Skeletal muscle tissue (tissue), 3 donors: ENCODE measurements at regions not wholly inside any gene's neighbourhood (a gene's known extent, or its start where the extent isn't known, plus 50 kb on each side); places are given as distances from the start of the nearest gene placed in this dataset.
"Not testable (repeated sequence)": the region's sequence is repeated elsewhere in the genome, so short reads cannot be mapped to it uniquely, and the experiment has no call there.

ENCODE experiments used
- H3K27ac ChIP-seq: one replicate; pipeline ENCODE4 v1.7.0; 2013; ENCODE audit warnings: mild to moderate bottlenecking, low read depth, low read length, inconsistent platforms
- H3K27me3 ChIP-seq, 3 donors: one replicate each; pipeline ENCODE4 v1.7.0; 2013; ENCODE audit warnings: low read length in 3 of 3; ENCODE audit not compliant: control insufficient read depth in 3 of 3, insufficient read depth in 3 of 3
- H3K36me3 ChIP-seq, 3 donors: one replicate each; pipeline ENCODE4 v1.7.0; 2013; ENCODE audit warnings: low read length in 3 of 3; ENCODE audit not compliant: control insufficient read depth in 3 of 3, insufficient read depth in 3 of 3
- H3K4me1 ChIP-seq, 3 donors: one replicate each; pipeline ENCODE4 v1.7.0; 2013; ENCODE audit warnings: low read length in 3 of 3, mild to moderate bottlenecking in 3 of 3; ENCODE audit not compliant: control insufficient read depth in 3 of 3, insufficient read depth in 3 of 3
- H3K4me3 ChIP-seq, 3 donors: one replicate each; pipeline ENCODE4 v1.7.0; 2013; ENCODE audit warnings: low read length in 3 of 3
- H3K9ac ChIP-seq, 3 donors: one replicate each; pipeline ENCODE4 v1.7.0; 2013; ENCODE audit warnings: low read length in 3 of 3, mild to moderate bottlenecking in 3 of 3, moderate library complexity in 2 of 3, low read depth in 1 of 3
- H3K9me3 ChIP-seq, 3 donors: one replicate each; pipeline ENCODE4 v1.7.0; 2013; ENCODE audit warnings: low read length in 3 of 3; ENCODE audit not compliant: control insufficient read depth in 3 of 3
- donor health status: Osteomylitis.

DNA sequence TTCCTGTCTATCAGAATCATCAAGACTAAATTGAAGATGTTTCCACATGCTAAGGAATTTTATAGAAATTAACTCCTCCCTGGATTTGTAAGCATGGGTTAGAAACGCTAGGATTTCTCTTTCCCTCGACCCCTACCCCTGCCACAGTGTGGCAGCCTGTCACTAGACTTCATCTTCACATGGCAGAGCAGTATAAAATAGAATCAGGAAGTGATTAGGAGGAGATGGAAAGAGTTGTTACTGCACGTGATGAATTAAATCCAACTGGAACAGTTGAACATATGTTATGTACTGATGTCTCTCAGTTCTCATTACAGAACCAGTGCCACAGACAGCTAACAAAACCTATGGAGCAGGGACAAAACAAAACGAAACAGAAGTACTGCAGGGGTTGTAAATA lies 130.0 kb upstream of the BNIP2 start:
- Histone ChIP-seq H3K27me3 (peaks cover 10 to 32% (median 26%) of the 10 kb centered on the region in 3 donors), H3K4me1 (no peaks in the 10 kb centered on the region), H3K4me3 (no peak overlapping the region), H3K9ac (no peak overlapping the region), H3K27ac (no peak overlapping the region), H3K36me3 (no peaks in the 10 kb centered on the region), H3K9me3 (no peaks in the 10 kb centered on the region)

DNA sequence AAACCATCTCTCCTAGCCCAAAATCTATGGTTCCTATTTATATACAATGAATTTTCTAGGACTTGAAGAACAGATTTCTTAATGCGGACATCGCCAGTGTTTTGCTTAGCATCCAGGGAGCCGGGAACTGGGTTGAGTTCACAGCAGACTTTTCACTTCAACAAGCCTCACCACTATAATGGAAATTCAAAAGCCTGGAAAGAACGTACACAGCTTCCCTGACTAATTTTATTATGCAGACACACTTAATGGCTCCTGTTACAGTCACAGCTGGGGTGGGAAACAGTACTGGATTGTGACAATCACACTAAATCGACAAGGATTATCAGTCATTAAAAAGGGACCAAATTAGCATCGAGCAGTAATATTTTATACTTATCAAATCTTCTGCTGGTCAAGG lies 129.2 kb upstream of the BNIP2 start:
- no peaks in the 10 kb centered on the region for H3K4me1 ChIP-seq
- H3K9me3 ChIP-seq: no peaks in the 10 kb centered on the region
- no peak overlapping the region for H3K4me3 ChIP-seq
- peaks cover 10 to 36% (median 32%) of the 10 kb centered on the region in 3 donors for H3K27me3 ChIP-seq
- no peak overlapping the region for H3K27ac ChIP-seq
- H3K9ac ChIP-seq: no peak overlapping the region
- H3K36me3 ChIP-seq: no peaks in the 10 kb centered on the region

DNA sequence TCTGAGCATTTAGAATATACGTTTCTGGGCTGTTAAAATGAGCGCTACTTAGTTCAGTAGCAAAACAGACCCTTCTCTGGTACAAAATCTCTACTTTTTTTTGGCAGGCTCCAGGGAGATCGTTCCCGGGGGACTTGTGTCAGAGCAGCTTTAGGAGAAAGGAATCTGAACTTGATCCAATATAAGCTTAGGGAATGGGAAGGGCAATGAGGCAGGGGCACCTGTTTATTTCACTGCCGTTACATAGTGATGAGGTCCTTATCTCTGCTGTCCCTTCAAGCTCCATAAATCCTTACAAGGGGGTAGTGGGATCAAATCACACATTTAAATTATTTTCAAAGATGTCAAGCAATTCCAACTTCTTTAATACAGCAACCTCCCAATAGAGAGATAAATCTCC lies 128.7 kb upstream of the BNIP2 start:
- no peaks in the 10 kb centered on the region for H3K9me3 ChIP-seq
- no peak overlapping the region for H3K4me3 ChIP-seq
- H3K27ac ChIP-seq: no peak overlapping the region
- peaks cover 14 to 34% (median 33%) of the 10 kb centered on the region in 3 donors for H3K27me3 ChIP-seq
- H3K4me1 ChIP-seq: no peaks in the 10 kb centered on the region
- no peaks in the 10 kb centered on the region for H3K36me3 ChIP-seq
- H3K9ac ChIP-seq: no peak overlapping the region

DNA sequence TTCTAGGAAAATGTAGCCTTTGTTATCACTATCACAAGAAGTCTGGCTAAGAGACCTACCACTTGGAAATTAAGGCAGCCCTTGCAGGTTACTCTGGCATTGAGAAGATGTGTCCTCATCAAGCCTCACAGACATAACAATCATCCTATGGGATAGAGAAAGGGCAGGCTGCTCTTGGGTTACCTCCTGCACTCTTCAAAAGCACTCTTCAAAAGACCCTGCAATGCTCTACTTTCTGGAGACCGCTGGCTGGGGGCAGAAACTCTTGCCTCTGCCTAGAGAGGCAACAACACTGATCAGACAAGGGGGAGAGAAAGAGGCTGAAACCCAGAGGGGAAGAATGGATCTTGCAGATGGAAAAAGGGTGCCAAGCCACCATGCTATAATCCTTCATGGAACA lies 127.9 kb upstream of the BNIP2 start:
- no peak overlapping the region for H3K27ac ChIP-seq
- H3K27me3 ChIP-seq: peaks cover 16 to 38% (median 33%) of the 10 kb centered on the region in 3 donors
- H3K9ac ChIP-seq: no peak overlapping the region
- no peaks in the 10 kb centered on the region for H3K9me3 ChIP-seq
- H3K4me3 ChIP-seq: no peak overlapping the region
- H3K36me3 ChIP-seq: no peaks in the 10 kb centered on the region
- no peaks in the 10 kb centered on the region for H3K4me1 ChIP-seq

DNA sequence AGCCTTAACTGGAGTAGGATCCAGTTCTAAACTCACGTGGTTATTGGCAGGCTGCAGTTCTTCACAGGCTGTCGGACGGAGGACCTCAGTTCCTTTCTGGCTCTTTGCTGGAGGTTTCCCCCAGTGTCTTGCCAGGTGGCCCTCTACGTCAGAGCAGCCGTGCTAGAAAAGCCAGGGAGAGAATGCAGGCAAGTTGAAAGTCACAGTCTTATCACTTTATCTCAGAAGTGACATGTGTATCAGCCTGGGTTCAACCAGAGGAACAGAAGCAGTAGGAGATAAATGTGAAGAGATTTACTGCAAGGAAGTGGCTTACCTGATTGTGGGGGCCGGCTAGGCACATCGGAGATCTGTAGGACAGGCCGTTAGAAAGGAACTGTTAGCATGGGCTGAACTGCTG lies 125.3 kb upstream of the BNIP2 start:
- no peak overlapping the region for H3K9ac ChIP-seq
- no peaks in the 10 kb centered on the region for H3K9me3 ChIP-seq
- no peak overlapping the region for H3K4me3 ChIP-seq
- H3K36me3 ChIP-seq: no peaks in the 10 kb centered on the region
- no peak overlapping the region for H3K27ac ChIP-seq
- H3K27me3 ChIP-seq: peaks cover 19 to 38% (median 29%) of the 10 kb centered on the region in 3 donors
- no peaks in the 10 kb centered on the region for H3K4me1 ChIP-seq

DNA sequence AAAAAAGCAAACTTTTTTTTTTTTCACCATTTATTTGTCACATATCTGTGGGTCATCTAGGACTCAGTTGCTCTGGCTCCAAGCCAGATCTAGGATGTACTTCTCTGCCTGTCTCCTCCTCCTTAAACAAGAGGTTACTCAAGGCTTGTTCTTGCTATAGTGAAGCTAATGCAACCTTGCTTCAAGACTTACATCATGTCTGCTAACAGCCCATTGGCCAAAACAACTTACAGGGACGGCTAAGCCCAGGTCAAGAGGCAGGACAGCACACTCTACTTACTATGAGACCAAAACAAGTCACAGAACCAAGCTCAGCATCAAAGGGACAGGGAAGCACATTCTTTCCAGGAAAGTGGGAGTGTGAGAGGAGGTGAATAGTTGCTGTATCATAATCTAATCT lies 123.8 kb upstream of the BNIP2 start:
- H3K4me3 ChIP-seq: no peak overlapping the region
- peaks cover 19 to 32% (median 22%) of the 10 kb centered on the region in 3 donors for H3K27me3 ChIP-seq
- H3K9me3 ChIP-seq: no peaks in the 10 kb centered on the region

DNA sequence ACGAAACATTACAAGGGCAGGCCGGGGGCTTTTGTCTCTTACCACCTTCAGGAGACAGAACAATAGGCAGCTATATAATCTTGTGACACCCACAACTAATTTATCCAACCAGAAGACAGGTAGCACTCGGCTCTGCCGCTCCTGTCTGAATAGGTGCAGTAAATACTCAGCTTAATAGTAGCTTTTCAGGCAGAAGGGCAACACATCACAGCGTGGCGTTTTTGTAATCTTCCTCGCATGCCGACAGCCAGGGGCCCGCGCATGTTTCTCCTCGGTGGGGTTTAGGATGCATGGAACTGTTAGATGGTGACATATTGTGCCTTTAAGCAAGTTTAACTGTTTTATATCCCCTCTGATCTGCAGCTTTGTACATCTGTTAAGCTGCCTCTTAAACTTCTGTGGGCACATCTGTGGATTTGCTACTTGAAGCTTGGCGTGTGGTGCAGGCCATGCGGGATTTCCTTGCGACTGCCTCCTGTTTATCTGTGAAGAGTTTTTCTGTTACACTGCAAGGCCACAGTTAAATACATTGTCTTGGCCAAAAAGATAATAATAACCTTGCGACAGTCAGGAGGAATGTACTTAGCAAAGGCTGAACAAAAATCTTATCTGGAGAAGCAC lies 123.2 kb upstream of the BNIP2 start:
- no peaks in the 10 kb centered on the region for H3K9me3 ChIP-seq
- H3K4me1 ChIP-seq: no peaks in the 10 kb centered on the region
- no peak overlapping the region for H3K9ac ChIP-seq
- peaks cover 19 to 28% (median 19%) of the 10 kb centered on the region in 3 donors for H3K27me3 ChIP-seq
- no peak overlapping the region for H3K4me3 ChIP-seq
- no peak overlapping the region for H3K27ac ChIP-seq
- no peaks in the 10 kb centered on the region for H3K36me3 ChIP-seq

More for the DNA sequence above, 123.8 kb upstream of the BNIP2 start:
- no peak overlapping the region for H3K9ac ChIP-seq
- no peaks in the 10 kb centered on the region for H3K36me3 ChIP-seq
- no peak overlapping the region for H3K27ac ChIP-seq
- no peaks in the 10 kb centered on the region for H3K4me1 ChIP-seq

DNA sequence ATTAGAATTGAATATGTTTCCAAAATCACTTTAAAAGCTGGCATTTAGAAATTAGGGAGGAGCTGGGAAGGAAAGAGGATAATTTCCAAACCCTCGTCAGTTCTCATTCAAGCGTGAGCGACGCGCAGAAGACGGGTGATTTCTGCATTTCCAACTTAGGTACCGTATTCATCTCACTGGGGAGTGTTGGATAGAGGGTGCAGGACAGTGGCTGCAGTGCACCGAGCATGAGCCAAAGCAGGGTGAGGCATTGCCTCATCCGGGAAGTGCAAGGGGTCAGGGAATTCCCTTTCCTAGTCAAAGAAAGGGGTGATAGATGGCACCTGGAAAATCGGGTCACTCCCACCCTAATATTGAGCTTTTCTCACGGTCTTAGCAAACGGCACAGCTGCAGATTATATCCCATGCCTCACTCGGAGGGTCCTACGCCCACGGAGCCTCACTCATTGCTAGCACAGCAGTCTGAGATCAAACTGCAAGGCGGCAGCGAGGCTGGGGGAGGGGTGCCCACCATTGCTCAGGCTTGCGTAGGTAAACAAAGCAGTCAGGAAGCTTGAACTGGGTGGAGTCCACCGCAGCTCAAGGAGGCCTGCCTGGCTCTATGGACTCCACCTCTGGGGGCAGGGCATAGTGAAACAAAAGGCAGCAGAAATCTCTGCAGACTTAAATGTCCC lies 114.3 kb upstream of the BNIP2 start:
- not testable (repeated sequence) for H3K27ac ChIP-seq, H3K9me3 ChIP-seq, H3K36me3 ChIP-seq, H3K27me3 ChIP-seq, H3K9ac ChIP-seq, H3K4me1 ChIP-seq
- peak overlapping the region in 1 of 3 donors; percentile 13 for H3K4me3 ChIP-seq

DNA sequence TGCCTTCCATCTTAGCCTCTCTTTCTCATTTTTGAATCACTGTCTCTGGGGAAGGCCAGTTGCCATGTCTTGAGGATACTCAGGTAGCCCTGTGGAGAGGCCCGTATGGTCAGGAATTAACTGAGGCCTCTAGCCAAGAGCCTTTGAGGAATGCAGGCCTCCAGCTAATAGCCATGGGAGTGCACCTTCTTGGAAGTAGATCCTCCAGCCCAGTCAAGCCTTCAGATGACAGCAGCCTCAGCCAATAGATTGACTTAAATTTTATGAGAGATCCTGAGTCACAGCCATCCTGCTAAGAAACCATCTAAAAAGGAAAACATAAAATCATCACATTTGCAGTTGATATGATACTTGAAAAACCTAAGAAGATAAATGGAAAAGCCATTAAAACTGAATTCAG lies 112.5 kb upstream of the BNIP2 start:
- no peaks in the 10 kb centered on the region for H3K27me3 ChIP-seq
- H3K9me3 ChIP-seq: no peaks in the 10 kb centered on the region
- H3K4me3 ChIP-seq: no peak overlapping the region
- H3K9ac ChIP-seq: no peak overlapping the region
- H3K27ac ChIP-seq: no peak overlapping the region
- no peaks in the 10 kb centered on the region for H3K36me3 ChIP-seq
- no peaks in the 10 kb centered on the region for H3K4me1 ChIP-seq

DNA sequence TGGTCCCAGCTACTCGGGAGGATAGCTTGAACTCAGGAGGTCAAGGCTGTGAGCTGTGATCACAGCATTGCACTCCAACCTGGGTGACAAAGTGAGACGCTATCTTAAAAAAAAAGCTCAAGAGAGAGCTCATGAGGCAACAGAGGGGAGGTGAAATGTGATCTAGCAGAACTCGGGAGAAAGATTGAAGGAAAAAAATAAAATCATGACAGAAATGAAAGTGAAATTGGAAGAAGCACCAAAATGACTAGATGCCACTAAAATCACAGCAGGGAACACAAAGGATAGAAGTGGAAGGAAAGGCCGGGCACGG lies 109.4 kb upstream of the BNIP2 start:
- Histone ChIP-seq H3K36me3 (no peaks in the 10 kb centered on the region), H3K4me1 (peaks cover 0 to 4% (median 0%) of the 10 kb centered on the region in 3 donors), H3K9me3 (no peaks in the 10 kb centered on the region), H3K27ac (no peak overlapping the region), H3K9ac (no peak overlapping the region), H3K27me3 (peaks cover 0 to 5% (median 0%) of the 10 kb centered on the region in 3 donors), H3K4me3 (no peak overlapping the region)
